GM06990 (cell line): ENCODE measurements at regions not wholly inside any gene's neighbourhood (a gene's known extent, or its start where the extent isn't known, plus 50 kb on each side); places are given as distances from the start of the nearest gene placed in this dataset.

Experiments used
- DNase-seq: peaks from one replicate; pipeline ENCODE4 v3.0.0-alpha.2; 2011; ENCODE audit not compliant: insufficient read length; ENCODE audit errors: extremely low read depth
- H3K27me3 ChIP-seq: replicated peaks from 2 replicates; pipeline ENCODE4 v1.6.0; 2011; ENCODE audit warnings: low read length; ENCODE audit not compliant: control insufficient read depth, insufficient read depth
- H3K36me3 ChIP-seq: 2 replicates; pipeline ENCODE4 v1.5.1; 2011; ENCODE audit warnings: low read length; ENCODE audit not compliant: control insufficient read depth, insufficient read depth
- H3K4me3 ChIP-seq: replicated peaks from 2 replicates; pipeline ENCODE4 v1.5.1; 2011; ENCODE audit warnings: low read depth, mild to moderate bottlenecking, control low read depth, low read length
- CTCF ChIP-seq: IDR thresholded peaks from 2 replicates; pipeline ENCODE4 v1.5.1; 2011; ENCODE audit warnings: low read length, control low read depth, mild to moderate bottlenecking, inconsistent platforms; ENCODE audit not compliant: insufficient read depth, poor library complexity, severe bottlenecking

GRCh38 chr6:169999367-169999766 lies 247.9 kb downstream of the ERMARD start:
- DNase-seq, result no peak

GRCh38 chr6:169998457-169998856 lies 247.0 kb downstream of the ERMARD start:
- H3K36me3 ChIP-seq, result no peaks in the 10 kb centered on the region
- no peak for TF ChIP-seq CTCF
- H3K27me3 ChIP-seq, result no peaks in the 10 kb centered on the region
- no peak for DNase-seq
- no peak overlapping the region for H3K4me3 ChIP-seq

More at GRCh38 chr6:169999367-169999766, 247.9 kb downstream of the ERMARD start:
- no peak for TF ChIP-seq CTCF
- no peaks in the 10 kb centered on the region for H3K36me3 ChIP-seq
- H3K4me3 ChIP-seq, result no peak overlapping the region
- no peaks in the 10 kb centered on the region for H3K27me3 ChIP-seq

GRCh38 chr6:169997930-169998218 lies 246.5 kb downstream of the ERMARD start:
- no peak for TF ChIP-seq CTCF
- no peak overlapping the region for H3K4me3 ChIP-seq
- no peaks in the 10 kb centered on the region for H3K27me3 ChIP-seq
- DNase-seq, result no peak
- no peaks in the 10 kb centered on the region for H3K36me3 ChIP-seq

- no peak for DNase-seq
- no peaks in the 10 kb centered on the region for H3K27me3 ChIP-seq
- H3K36me3 ChIP-seq, result no peaks in the 10 kb centered on the region
- TF ChIP-seq CTCF, result no peak
- no peak overlapping the region for H3K4me3 ChIP-seq
Observed at GRCh38 chr6:169997187-169997929, 245.9 kb downstream of the ERMARD start.

- Histone ChIP-seq H3K36me3 (no peaks in the 10 kb centered on the region), H3K27me3 (no peaks in the 10 kb centered on the region), H3K4me3 (no peak overlapping the region)
- TF ChIP-seq CTCF, result no peak
- no peak for DNase-seq
Observed at GRCh38 chr6:169996378-169997051, 245.1 kb downstream of the ERMARD start.
